Head of caudate nucleus (tissue), 42 donors: ENCODE measurements at regions not wholly inside any gene's neighbourhood (a gene's known extent, or its start where the extent isn't known, plus 50 kb on each side); places are given as distances from the start of the nearest gene placed in this dataset.

Source experiments
- DNase-seq, 42 donors: peaks; one replicate each; pipeline versions ENCODE4 v3.0.0 to v3.0.0-alpha.2; 2020 to 2021; ENCODE audit warnings: mixed read lengths in 7 of 42
- intact Hi-C: fragments of 100-400 bp; cut with DNase I; formaldehyde crosslinking; loops from one replicate; pipeline ENCODE4 v1.15.0; 2022

DNA sequence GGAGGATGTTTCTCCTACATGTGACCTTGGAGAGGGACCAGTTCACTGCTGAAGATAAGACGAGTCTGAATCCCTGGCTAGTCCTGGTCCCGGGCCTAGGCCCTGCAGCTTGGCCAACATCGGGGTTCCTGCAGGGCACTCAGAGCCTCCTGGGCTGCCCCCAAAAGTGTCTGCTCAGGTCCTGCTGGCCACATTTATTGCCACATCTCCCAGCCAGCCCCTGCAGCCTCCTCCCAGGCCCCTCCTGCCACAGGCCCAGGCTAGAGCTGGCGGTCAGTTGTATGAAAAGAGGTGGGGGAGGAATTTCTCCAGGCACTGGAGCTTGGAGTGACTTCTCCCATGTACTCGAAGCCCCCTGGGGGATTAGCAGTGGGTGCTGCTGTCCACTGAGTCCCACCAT lies 56.5 kb upstream of the PPARA start:
- intact Hi-C loops = no loop called here
- no peak for DNase-seq

DNA sequence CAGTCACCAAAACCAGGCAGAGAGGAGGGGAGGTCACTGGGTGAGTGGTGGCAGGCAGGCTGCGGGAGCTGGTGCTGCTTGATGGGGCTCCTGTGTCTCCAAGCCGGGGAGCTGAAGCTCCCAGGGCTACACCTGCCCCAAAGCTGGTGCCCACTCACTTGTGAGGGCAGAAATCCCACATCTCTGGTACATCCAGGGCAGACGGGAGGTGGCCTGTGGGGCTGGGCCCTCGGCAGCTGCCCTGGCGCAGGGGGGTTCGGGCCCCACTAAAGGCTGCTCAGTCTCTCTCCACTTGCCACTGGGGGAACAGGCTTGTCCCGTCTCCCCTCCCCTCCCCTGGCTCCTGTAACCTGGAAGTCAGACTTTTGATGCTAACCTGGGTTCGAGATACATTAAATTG lies 55.6 kb upstream of the PPARA start:
- intact Hi-C loops = no loop called here
- no peak for DNase-seq

DNA sequence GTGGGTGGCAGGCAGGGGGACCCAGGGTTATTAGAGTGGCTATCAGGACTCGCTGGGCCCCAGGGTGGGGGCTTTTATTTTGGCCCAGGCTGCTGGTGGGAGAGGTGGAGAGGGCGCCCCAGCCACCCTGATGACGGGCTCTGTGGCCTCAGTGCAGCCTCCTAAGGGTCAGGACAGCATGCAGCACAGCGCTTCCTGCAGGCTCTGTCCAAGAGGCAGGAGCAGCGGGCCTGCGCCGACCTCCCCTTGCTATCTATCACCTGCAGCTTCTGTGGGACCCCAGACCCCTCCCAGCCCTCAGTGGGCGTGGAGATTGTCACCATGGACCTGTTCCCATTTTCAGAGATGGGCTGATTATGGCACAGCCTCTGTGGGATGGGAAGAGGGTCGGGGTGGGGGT lies 54.3 kb upstream of the PPARA start:
- DNase-seq = no peak
- intact Hi-C loops = no loop called here

- intact Hi-C loops = no loop called here
- DNase-seq = no peak
Measured at GRCh38 chr22:46096706-46097230, 53.6 kb upstream of the PPARA start.

- intact Hi-C loops = no loop called here
- no peak for DNase-seq
Measured at GRCh38 chr22:46097268-46097900, 52.9 kb upstream of the PPARA start.

- DNase-seq = no peak
- intact Hi-C loops = no loop called here
Measured at GRCh38 chr22:46098525-46099475, 51.5 kb upstream of the PPARA start.

GRCh38 chr22:46099740-46100139 lies 50.6 kb upstream of the PPARA start:
- no peak for DNase-seq
- intact Hi-C loops = no loop called here

DNA sequence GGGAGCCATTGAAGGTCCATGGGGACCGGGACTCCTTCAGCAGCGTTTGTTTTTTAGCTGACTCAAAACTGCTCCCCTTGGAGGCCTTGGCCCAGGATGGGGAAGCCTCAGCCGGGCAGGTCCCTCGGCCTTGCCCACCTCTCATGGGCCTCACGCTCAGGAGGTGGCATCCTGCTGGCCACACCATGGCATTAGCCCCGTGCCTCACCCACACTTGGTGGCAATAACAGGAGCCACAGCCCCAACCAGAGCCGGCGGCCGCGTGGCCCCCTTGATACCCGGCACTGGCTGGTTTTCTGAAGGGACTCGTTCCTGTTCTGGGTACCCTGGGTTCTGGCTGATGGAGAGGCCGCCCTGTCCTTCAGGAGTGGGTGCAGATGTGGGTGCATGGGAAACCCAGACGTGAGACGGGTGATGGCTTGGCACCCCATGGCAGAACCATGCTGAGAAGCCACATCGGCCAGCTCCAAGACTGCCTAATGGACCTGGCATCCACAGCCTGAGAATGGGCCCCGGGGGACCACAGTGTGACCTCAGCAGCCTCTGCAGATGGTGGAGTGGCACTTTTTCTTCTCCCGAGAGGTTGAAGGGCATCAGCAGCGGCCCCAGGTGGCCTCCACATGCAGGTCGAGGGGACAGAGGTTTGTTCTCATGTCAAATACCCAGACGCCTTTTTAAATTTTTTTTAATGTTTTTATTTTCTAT lies 49.8 kb upstream of the PPARA start:
- intact Hi-C loops = no loop called here

More for the DNA sequence above, 49.8 kb upstream of the PPARA start:
- DNase-seq = no peak
